ENCODE measurements at regions not wholly inside any gene's neighbourhood (a gene's known extent, or its start where the extent isn't known, plus 50 kb on each side); places are given as distances from the start of the nearest gene placed in this dataset.
A peak's percentile ranks its signal among the peaks of the same experiment; 100 is the strongest.

GRCh38 chr3:67875858-67876257 is 221.4 kb upstream of the SUCLG2 start:
- H3K79me2 ChIP-seq (ENCODE audit: control insufficient read depth, insufficient read depth, low read length): no peaks in the 10 kb centered on the region
- no peak overlapping the region for H3K4me2 ChIP-seq (ENCODE audit: extremely low read depth, insufficient read depth, low read length)
- DNase-seq (ENCODE audit: low read depth in 2 of 2): no peak
- H3K36me3 ChIP-seq (ENCODE audit: control insufficient read depth, insufficient read depth, low read length): no peaks in the 10 kb centered on the region
- H3K9ac ChIP-seq (ENCODE audit: insufficient read depth, low read length): no peak overlapping the region
- H3K9me3 ChIP-seq (ENCODE audit: control insufficient read depth, insufficient read depth, low read depth, low read length): no peaks in the 10 kb centered on the region
- no peaks in the 10 kb centered on the region for H3K27me3 ChIP-seq (ENCODE audit: control insufficient read depth, insufficient read depth, low read length)
- no peaks in the 10 kb centered on the region for H3K4me1 ChIP-seq (ENCODE audit: control insufficient read depth, extremely low read depth, insufficient read depth, low read length)
- H4K20me1 ChIP-seq (ENCODE audit: control insufficient read depth, extremely low read depth, insufficient read depth, low read length): no peaks in the 10 kb centered on the region
- no peak overlapping the region for H2AFZ ChIP-seq (ENCODE audit: low read length)
- H3K27ac ChIP-seq (ENCODE audit: insufficient read depth, low read length): no peak overlapping the region
- no peak overlapping the region for H3K4me3 ChIP-seq (replicated peaks in 1 of 4; ENCODE audit: control extremely low read depth in 1 of 4, insufficient read depth in 1 of 4, low read depth in 3 of 4, low read length in 4 of 4)
- no peak for TF ChIP-seq EZH2 (IDR thresholded peaks at IDR 0.05; ENCODE audit: low read length, missing control alignments)
- no peak for TF ChIP-seq CTCF (conservative IDR thresholded peaks at IDR 0.05 in 1 of 2, IDR thresholded peaks at IDR 0.05 in 1 of 2; ENCODE audit: low read depth in 1 of 2, low read length in 2 of 2)

GRCh38 chr3:67875338-67875737 is 220.9 kb upstream of the SUCLG2 start:
- H3K4me1 ChIP-seq (ENCODE audit: control insufficient read depth, extremely low read depth, insufficient read depth, low read length): no peaks in the 10 kb centered on the region
- TF ChIP-seq EZH2 (IDR thresholded peaks at IDR 0.05; ENCODE audit: low read length, missing control alignments): no peak
- no peaks in the 10 kb centered on the region for H3K27me3 ChIP-seq (ENCODE audit: control insufficient read depth, insufficient read depth, low read length)
- H3K79me2 ChIP-seq (ENCODE audit: control insufficient read depth, insufficient read depth, low read length): no peaks in the 10 kb centered on the region
- no peaks in the 10 kb centered on the region for H3K9me3 ChIP-seq (ENCODE audit: control insufficient read depth, insufficient read depth, low read depth, low read length)
- H3K27ac ChIP-seq (ENCODE audit: insufficient read depth, low read length): no peak overlapping the region
- H3K36me3 ChIP-seq (ENCODE audit: control insufficient read depth, insufficient read depth, low read length): no peaks in the 10 kb centered on the region
- no peaks in the 10 kb centered on the region for H4K20me1 ChIP-seq (ENCODE audit: control insufficient read depth, extremely low read depth, insufficient read depth, low read length)
- no peak overlapping the region for H3K4me2 ChIP-seq (ENCODE audit: extremely low read depth, insufficient read depth, low read length)
- DNase-seq (ENCODE audit: low read depth in 2 of 2): peak in 1 of 2 donors; percentile 0
- no peak overlapping the region for H3K9ac ChIP-seq (ENCODE audit: insufficient read depth, low read length)
- H3K4me3 ChIP-seq (replicated peaks in 1 of 4; ENCODE audit: control extremely low read depth in 1 of 4, insufficient read depth in 1 of 4, low read depth in 3 of 4, low read length in 4 of 4): no peak overlapping the region
- no peak overlapping the region for H2AFZ ChIP-seq (ENCODE audit: low read length)

GRCh38 chr3:67870477-67870876 is 216.1 kb upstream of the SUCLG2 start:
- Histone ChIP-seq H3K4me2 (ENCODE audit: extremely low read depth, insufficient read depth, low read length) (no peak overlapping the region), H3K36me3 (ENCODE audit: control insufficient read depth, insufficient read depth, low read length) (no peaks in the 10 kb centered on the region), H3K27ac (ENCODE audit: insufficient read depth, low read length) (no peak overlapping the region), H3K27me3 (ENCODE audit: control insufficient read depth, insufficient read depth, low read length) (no peaks in the 10 kb centered on the region), H3K9ac (ENCODE audit: insufficient read depth, low read length) (no peak overlapping the region), H3K9me3 (ENCODE audit: control insufficient read depth, insufficient read depth, low read depth, low read length) (no peaks in the 10 kb centered on the region), H3K4me3 (replicated peaks in 1 of 4; ENCODE audit: control extremely low read depth in 1 of 4, insufficient read depth in 1 of 4, low read depth in 3 of 4, low read length in 4 of 4) (no peak overlapping the region), H3K4me1 (ENCODE audit: control insufficient read depth, extremely low read depth, insufficient read depth, low read length) (no peaks in the 10 kb centered on the region), H3K79me2 (ENCODE audit: control insufficient read depth, insufficient read depth, low read length) (no peaks in the 10 kb centered on the region), H2AFZ (ENCODE audit: low read length) (no peak overlapping the region), H4K20me1 (ENCODE audit: control insufficient read depth, extremely low read depth, insufficient read depth, low read length) (no peaks in the 10 kb centered on the region)
- TF ChIP-seq CTCF (conservative IDR thresholded peaks at IDR 0.05 in 1 of 2, IDR thresholded peaks at IDR 0.05 in 1 of 2; ENCODE audit: low read depth in 1 of 2, low read length in 2 of 2): no peak
- no peak for TF ChIP-seq EZH2 (IDR thresholded peaks at IDR 0.05; ENCODE audit: low read length, missing control alignments)
- DNase-seq (ENCODE audit: low read depth in 2 of 2): no peak
